NCI-H2196 treated with DMSO at 0.1 percent for 48 hours (cell line): ENCODE measurements at regions not wholly inside any gene's neighbourhood (a gene's known extent, or its start where the extent isn't known, plus 50 kb on each side); places are given as distances from the start of the nearest gene placed in this dataset.
"Not testable (repeated sequence)": the region's sequence is repeated elsewhere in the genome, so short reads cannot be mapped to it uniquely, and the experiment has no call there.

Experiments
- DNase-seq: peaks from one replicate; lab custom pipeline; 2025; ENCODE audit not compliant: unreplicated experiment; lab: John Stamatoyannopoulos, UW

- no peak for DNase-seq
Observed at GRCh38 chr7:34330308-34330707, 327.7 kb upstream of the NPSR1 start.

- no peak for DNase-seq
Observed at GRCh38 chr7:34331102-34331501, 326.9 kb upstream of the NPSR1 start.

DNA sequence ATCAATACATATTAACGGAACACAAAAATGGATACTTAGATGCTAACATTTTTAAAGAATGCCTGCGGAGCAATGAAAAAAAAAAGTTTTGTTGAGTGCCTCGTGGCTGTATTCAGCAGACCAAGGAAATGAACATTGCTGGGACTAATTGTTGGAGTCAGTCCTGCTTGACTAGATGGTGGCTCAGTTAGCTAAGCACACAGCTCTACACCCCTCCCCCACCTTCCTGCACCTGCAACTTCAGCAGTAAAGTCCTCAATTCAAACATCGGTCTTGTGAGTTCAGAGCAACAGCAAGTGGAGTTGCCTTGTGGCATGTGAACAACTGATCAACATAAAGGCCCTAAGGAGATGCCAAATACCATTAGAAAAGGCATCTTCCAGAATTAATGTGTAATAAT is 326.0 kb upstream of the NPSR1 start:
- no peak for DNase-seq

DNA sequence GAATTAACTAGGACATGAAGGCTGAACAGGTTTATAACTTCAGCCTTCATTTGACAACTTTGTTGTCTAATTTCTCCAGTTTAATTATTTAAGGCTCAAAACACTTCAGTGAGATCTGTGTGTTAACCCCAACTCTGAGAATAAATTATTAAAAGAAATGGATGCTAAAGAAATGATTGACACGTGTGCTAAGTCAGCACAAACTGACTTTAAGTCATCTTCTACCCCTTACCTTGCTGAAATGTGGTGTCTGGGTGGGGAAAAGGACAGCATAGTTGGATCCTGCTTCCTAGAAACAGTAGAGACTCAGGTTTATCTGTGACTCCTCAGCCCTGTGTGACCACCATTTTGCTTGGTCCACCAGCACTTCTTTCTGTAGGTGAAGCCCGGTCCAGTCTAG is 324.8 kb upstream of the NPSR1 start:
- DNase-seq: no peak

GRCh38 chr7:34333925-34334324 is 324.1 kb upstream of the NPSR1 start:
- DNase-seq: no peak

DNA sequence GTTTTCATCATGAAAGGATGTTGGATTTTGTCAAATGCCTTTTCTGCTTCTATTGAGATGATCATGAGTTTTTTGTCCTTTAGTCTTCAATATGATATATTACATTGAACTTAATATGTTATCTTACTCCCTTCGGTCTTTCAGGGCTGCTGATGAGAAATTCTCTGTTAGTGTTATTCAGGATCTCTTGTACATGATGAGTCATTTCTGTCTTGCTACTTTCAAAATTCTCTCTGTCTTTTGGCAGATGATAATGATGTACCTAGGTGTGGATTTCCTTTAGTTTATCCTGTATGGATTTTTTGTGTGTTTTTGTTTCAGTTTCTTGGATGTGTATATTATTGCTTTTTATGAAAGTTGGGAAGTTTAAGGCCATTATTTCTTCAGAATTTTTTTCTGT is 320.9 kb upstream of the NPSR1 start:
- no peak for DNase-seq

DNA sequence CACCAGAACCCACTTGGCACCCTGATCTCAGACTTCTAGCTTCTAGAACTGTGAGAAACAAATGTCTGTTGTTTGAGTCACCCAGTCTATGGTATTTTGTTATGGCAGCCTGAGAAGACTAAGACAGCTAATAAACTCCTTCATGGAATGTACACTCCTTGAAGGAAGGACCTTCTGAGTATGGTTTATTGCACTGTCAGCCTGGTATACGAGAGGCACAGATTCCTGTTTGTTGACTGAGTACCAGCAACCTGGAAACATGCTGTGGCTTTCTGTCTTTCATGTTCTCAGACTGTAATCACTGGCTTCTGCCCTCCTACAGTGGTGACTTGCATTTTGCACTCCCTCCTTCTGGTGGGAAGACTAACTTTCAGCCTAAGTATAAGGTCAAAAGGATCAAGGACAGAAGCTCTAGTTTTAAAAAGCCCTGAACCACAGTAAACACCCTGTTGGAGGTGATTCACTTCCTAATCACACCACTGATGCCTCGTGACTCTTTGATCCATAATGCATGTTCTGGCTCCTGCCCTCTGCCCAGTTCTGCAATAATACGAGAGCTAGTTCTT is 319.0 kb upstream of the NPSR1 start:
- DNase-seq: no peak

DNA sequence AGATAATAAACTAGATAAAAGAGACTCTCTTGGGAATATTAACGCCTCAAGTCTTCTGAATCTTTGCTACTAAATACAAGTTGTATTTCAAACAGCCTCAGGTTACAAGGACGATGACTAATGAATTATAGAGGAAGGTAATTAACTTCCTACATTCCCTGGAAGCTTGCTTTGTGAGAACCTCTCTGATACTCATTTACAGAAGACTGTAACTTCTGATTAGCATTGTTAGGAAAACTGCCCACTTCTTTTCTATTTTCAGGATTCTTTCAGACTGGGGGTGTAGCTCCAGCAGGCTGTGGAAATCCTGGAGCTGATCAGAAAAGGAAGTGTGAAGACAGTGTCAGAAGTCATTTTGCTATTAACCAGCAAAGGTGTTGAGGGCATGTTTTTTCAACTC is 316.7 kb upstream of the NPSR1 start:
- no peak for DNase-seq

DNA sequence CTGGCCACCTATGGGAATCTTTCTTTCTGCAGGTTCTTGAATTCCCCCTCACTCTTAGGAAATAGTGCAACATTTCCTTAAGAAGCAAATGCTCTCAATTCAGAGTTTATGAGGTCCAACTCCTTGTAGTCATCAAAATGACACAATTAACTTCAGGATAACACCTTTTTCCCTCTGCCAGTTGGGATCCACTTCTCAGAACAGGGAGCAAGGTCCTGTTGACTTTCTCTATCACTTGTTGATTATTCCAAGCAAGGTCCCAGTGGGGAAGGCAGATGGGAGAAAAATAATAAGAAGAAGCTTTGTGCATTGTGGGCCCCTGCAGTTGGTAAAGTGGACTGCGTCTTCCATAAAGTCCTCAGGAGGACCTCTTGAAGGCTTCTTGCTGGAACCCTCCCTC is 315.6 kb upstream of the NPSR1 start:
- DNase-seq: no peak

DNA sequence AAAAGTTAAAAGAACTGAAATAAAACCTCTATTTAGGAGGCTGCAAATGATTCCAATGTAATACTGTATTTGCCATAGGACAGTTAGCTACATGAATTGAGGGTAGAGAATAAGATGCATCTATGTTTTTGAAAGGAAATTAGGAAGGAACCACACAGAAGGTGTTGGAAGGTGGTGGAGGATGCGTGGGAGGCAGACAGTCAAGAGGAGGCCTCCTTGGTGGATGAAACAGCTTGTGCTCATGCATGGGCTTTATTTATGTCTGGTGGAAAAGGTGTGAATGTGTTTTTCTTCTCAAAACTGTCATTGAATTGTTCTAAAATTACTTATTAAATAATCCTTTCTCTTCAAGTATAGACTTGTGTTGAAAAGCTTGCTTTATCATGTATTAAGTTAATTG is 314.4 kb upstream of the NPSR1 start:
- DNase-seq: no peak

GRCh38 chr7:34354011-34354410 is 304.0 kb upstream of the NPSR1 start:
- no peak for DNase-seq

- DNase-seq: no peak
Observed at GRCh38 chr7:34354899-34355298, 303.1 kb upstream of the NPSR1 start.

GRCh38 chr7:34357068-34357467 is 300.9 kb upstream of the NPSR1 start:
- DNase-seq: no peak

- DNase-seq: no peak
Observed at GRCh38 chr7:34357946-34358345, 300.1 kb upstream of the NPSR1 start.

DNA sequence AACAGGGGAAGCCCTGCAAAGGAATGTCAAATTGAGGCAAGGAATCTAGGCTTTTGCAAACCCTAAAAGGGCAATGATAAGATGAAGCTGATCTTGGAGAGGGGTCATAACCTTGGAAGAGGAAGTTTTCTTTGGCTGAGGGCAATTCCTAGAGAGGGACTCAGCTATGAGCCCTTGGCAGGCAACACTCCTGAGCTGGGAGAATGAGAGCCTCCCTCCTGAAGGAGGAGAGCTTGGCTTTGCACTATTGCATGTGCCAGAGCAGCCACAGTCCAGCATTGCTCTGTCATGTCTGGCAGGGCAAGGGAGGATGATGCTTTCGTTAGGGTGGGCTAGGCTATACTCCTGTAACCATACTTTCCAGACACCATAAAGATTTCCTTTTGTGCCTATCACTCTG is 299.4 kb upstream of the NPSR1 start:
- not testable (repeated sequence) for DNase-seq

GRCh38 chr7:34361663-34362250 is 296.3 kb upstream of the NPSR1 start:
- no peak for DNase-seq

DNA sequence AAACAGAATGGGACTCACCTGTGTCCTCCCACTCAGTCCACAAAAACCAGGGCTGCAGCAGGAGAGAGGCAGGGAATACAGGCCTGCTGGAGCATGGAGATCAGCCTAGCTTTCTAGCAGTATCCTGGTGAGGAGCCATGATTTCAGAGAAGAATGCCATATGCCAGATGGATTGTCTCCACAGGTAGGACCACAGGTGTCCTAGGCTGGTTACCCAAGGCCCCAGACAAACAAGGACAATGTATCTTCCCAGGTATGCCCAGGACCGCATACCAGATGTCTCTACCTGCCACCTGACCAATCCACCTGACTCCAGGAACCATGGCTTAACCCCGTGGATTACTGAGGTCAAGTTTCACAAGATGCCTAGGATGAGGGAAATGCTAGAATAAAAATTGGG is 295.4 kb upstream of the NPSR1 start:
- DNase-seq: no peak

DNA sequence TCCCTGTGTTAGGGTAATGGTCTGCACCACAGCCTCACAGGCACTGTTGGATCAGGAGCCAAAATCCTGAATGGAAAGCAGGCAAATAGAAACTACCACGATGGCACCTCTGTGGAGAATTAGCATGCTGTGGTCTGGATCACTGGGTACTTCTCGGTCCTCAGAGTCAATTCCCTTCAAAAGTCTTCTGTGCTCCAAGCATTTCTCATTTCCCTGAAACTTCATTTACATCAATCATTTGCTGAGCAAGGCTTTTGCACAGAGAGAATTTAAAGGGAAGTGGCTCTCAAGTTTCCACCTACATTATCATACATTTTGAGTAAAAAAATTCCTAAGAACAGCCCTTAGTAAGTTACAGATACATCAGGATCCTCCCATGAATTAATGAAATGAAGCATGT is 293.9 kb upstream of the NPSR1 start:
- DNase-seq: no peak

GRCh38 chr7:34365011-34365410 is 293.0 kb upstream of the NPSR1 start:
- no peak for DNase-seq

- no peak for DNase-seq
Observed at GRCh38 chr7:34365611-34366010, 292.4 kb upstream of the NPSR1 start.

GRCh38 chr7:34371922-34372321 is 286.1 kb upstream of the NPSR1 start:
- no peak for DNase-seq

DNA sequence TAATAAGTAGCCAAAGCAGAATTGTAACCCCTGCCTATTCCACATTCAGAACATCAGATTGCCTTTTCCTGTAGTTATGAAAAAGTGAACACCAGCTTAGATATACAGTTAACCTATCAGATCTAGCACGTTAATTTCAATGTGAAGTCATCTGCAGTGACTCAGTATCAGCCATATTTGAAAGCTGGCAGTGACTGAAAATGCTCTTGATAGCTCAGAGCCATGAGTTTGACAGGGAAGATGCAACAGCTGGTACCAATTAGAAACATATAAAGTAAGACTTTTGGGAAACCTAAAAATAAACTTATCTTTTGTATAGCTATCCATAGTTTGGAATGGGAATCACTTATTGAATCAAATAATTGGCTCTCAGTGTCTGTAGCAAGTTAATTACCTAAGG is 284.1 kb upstream of the NPSR1 start:
- DNase-seq: no peak

GRCh38 chr7:34382166-34382893 is 275.7 kb upstream of the NPSR1 start:
- no peak for DNase-seq
